Spleen (tissue), 7 donors: ENCODE measurements at regions not wholly inside any gene's neighbourhood (a gene's known extent, or its start where the extent isn't known, plus 50 kb on each side); places are given as distances from the start of the nearest gene placed in this dataset.

Experiments used
- CTCF ChIP-seq, 11 experiments: fragments of 200-600 bp in 7 of 11; fragments of 450-650 bp in 4 of 11; sonication (generic) in 4 of 11; IDR thresholded peaks in 8 of 11; conservative IDR thresholded peaks in 3 of 11; 1 replicate in 7 of 11; 2 replicates in 4 of 11; pipeline versions ENCODE4 v1.4.0 to v1.8.0; 2016 to 2021; ENCODE audit warnings: antibody characterized with exemption in 11 of 11, inconsistent platforms in 4 of 11, mild to moderate bottlenecking in 1 of 11
- POLR2AphosphoS5 ChIP-seq, 3 donors: sonication (generic); formaldehyde crosslinking; IDR thresholded peaks; one replicate each; pipeline ENCODE4 v1.5.1; 2017; ENCODE audit warnings: antibody characterized with exemption in 3 of 3
- donor health status: DM: no; HTN: no; CAD: no; lungs with moderate emphysema.
- donor health status: DM: no; HTN: no; CAD: no.
- donor health status: DM: no; HTN: no; CAD: no.

- TF ChIP-seq CTCF (IDR thresholded peaks at IDR 0.05 in 8 of 11, conservative IDR thresholded peaks at IDR 0.05 in 3 of 11) (no peak), POLR2AphosphoS5 (IDR thresholded peaks at IDR 0.05) (no peak)
Measured at GRCh38 chr4:96730432-96730831, 890.5 kb downstream of the PDHA2 start.
